TTC549 (cell line): ENCODE measurements at regions not wholly inside any gene's neighbourhood (a gene's known extent, or its start where the extent isn't known, plus 50 kb on each side); places are given as distances from the start of the nearest gene placed in this dataset.
"Not testable (repeated sequence)": the region's sequence is repeated elsewhere in the genome, so short reads cannot be mapped to it uniquely, and the experiment has no call there.

ENCODE experiments used
- FAIRE-seq: peaks from 2 replicates; lab custom pipeline; 2012; peaks lifted over from hg19 to GRCh38; lab: Jason Lieb, UNC

GRCh38 chr2:52264488-52264887 lies 1232.6 kb upstream of the NRXN1 start:
- no peak for FAIRE-seq

- no peak for FAIRE-seq
Measured at GRCh38 chr2:52260904-52261303, 1229.0 kb upstream of the NRXN1 start.

GRCh38 chr2:52258967-52259366 lies 1227.0 kb upstream of the NRXN1 start:
- not testable (repeated sequence) for FAIRE-seq

GRCh38 chr2:52258038-52258437 lies 1226.1 kb upstream of the NRXN1 start:
- FAIRE-seq = no peak

GRCh38 chr2:52253416-52253980 lies 1221.6 kb upstream of the NRXN1 start:
- FAIRE-seq = no peak

- no peak for FAIRE-seq
Measured at GRCh38 chr2:52238782-52239181, 1206.8 kb upstream of the NRXN1 start.

GRCh38 chr2:52222128-52222527 lies 1190.2 kb upstream of the NRXN1 start:
- no peak for FAIRE-seq

GRCh38 chr2:52220393-52220792 lies 1188.5 kb upstream of the NRXN1 start:
- no peak for FAIRE-seq

GRCh38 chr2:52210611-52211010 lies 1178.7 kb upstream of the NRXN1 start:
- FAIRE-seq = no peak

GRCh38 chr2:52210161-52210560 lies 1178.2 kb upstream of the NRXN1 start:
- no peak for FAIRE-seq

GRCh38 chr2:52194342-52194741 lies 1162.4 kb upstream of the NRXN1 start:
- no peak for FAIRE-seq

- no peak for FAIRE-seq
Measured at GRCh38 chr2:52193804-52194203, 1161.9 kb upstream of the NRXN1 start.

GRCh38 chr2:52192656-52193055 lies 1160.7 kb upstream of the NRXN1 start:
- FAIRE-seq = no peak

- FAIRE-seq = no peak
Measured at GRCh38 chr2:52181080-52181479, 1149.1 kb upstream of the NRXN1 start.

- FAIRE-seq = no peak
Measured at GRCh38 chr2:52178845-52179244, 1146.9 kb upstream of the NRXN1 start.

GRCh38 chr2:52145005-52145404 lies 1113.1 kb upstream of the NRXN1 start:
- no peak for FAIRE-seq

- FAIRE-seq = no peak
Measured at GRCh38 chr2:52144590-52144989, 1112.7 kb upstream of the NRXN1 start.

- FAIRE-seq = no peak
Measured at GRCh38 chr2:52141076-52141475, 1109.1 kb upstream of the NRXN1 start.

- FAIRE-seq = no peak
Measured at GRCh38 chr2:52139241-52139640, 1107.3 kb upstream of the NRXN1 start.

GRCh38 chr2:52135235-52135634 lies 1103.3 kb upstream of the NRXN1 start:
- no peak for FAIRE-seq

GRCh38 chr2:52128081-52128480 lies 1096.1 kb upstream of the NRXN1 start:
- no peak for FAIRE-seq

GRCh38 chr2:52127527-52127926 lies 1095.6 kb upstream of the NRXN1 start:
- no peak for FAIRE-seq

GRCh38 chr2:52117299-52117698 lies 1085.4 kb upstream of the NRXN1 start:
- FAIRE-seq = no peak

- FAIRE-seq = no peak
Measured at GRCh38 chr2:52115750-52116149, 1083.8 kb upstream of the NRXN1 start.

- no peak for FAIRE-seq
Measured at GRCh38 chr2:52113338-52113737, 1081.4 kb upstream of the NRXN1 start.
